CMK (cell line): ENCODE measurements at regions not wholly inside any gene's neighbourhood (a gene's known extent, or its start where the extent isn't known, plus 50 kb on each side); places are given as distances from the start of the nearest gene placed in this dataset.

Experiments
- DNase-seq: peaks from one replicate; pipeline ENCODE4 v3.0.0-alpha.2; 2010; ENCODE audit warnings: low read depth

- DNase-seq = no peak
These were observed 217.8 kb downstream of the KIF26A start for GRCh38 chr14:104356020-104356737.

- DNase-seq = no peak
These were observed 218.6 kb downstream of the KIF26A start for GRCh38 chr14:104356738-104357688.

GRCh38 chr14:104357689-104358527 is 219.5 kb downstream of the KIF26A start:
- no peak for DNase-seq

GRCh38 chr14:104358528-104359300 is 220.3 kb downstream of the KIF26A start:
- no peak for DNase-seq

GRCh38 chr14:104359301-104359968 is 220.1 kb upstream of the C14orf180 start:
- no peak for DNase-seq

- DNase-seq = no peak
These were observed 219.6 kb upstream of the C14orf180 start for GRCh38 chr14:104359969-104360442.

GRCh38 chr14:104360501-104360900 is 219.1 kb upstream of the C14orf180 start:
- no peak for DNase-seq

GRCh38 chr14:104361101-104361591 is 218.4 kb upstream of the C14orf180 start:
- no peak for DNase-seq

- no peak for DNase-seq
These were observed 217.5 kb upstream of the C14orf180 start for GRCh38 chr14:104361921-104362681.

- no peak for DNase-seq
These were observed 216.6 kb upstream of the C14orf180 start for GRCh38 chr14:104362761-104363605.

- DNase-seq = no peak
These were observed 215.4 kb upstream of the C14orf180 start for GRCh38 chr14:104363891-104364760.

- no peak for DNase-seq
These were observed 214.7 kb upstream of the C14orf180 start for GRCh38 chr14:104364830-104365229.

GRCh38 chr14:104366931-104367865 is 212.4 kb upstream of the C14orf180 start:
- DNase-seq = no peak

GRCh38 chr14:104367866-104368750 is 211.5 kb upstream of the C14orf180 start:
- no peak for DNase-seq

- no peak for DNase-seq
These were observed 210.8 kb upstream of the C14orf180 start for GRCh38 chr14:104368751-104369100.

GRCh38 chr14:104369208-104369607 is 210.4 kb upstream of the C14orf180 start:
- DNase-seq = no peak
